Activated CD4-positive, alpha-beta T cell treated with anti-CD3 and anti-CD28 coated beads, Interleukin-2, amount 10 ng/mL, durations not matched to agents 24 days and 14 days (primary cell): ENCODE measurements at regions not wholly inside any gene's neighbourhood (a gene's known extent, or its start where the extent isn't known, plus 50 kb on each side); places are given as distances from the start of the nearest gene placed in this dataset.

Experiments
- DNase-seq: peaks from one replicate; pipeline ENCODE4 v3.0.0; 2022
- H3K27ac Mint-ChIP-seq: one replicate; pipeline ENCODE4 v1.8.0; 2022; ENCODE audit warnings: mild to moderate bottlenecking, mixed read lengths
- H3K27me3 Mint-ChIP-seq: one replicate; pipeline ENCODE4 v1.8.0; 2022; ENCODE audit warnings: mixed read lengths
- H3K36me3 Mint-ChIP-seq: one replicate; pipeline ENCODE4 v1.8.0; 2022; ENCODE audit warnings: low read depth, mild to moderate bottlenecking, mixed read lengths
- H3K4me1 Mint-ChIP-seq: one replicate; pipeline ENCODE4 v1.8.0; 2021; ENCODE audit warnings: mixed read lengths
- H3K4me3 Mint-ChIP-seq: one replicate; pipeline ENCODE4 v1.8.0; 2022; ENCODE audit warnings: mild to moderate bottlenecking, moderate library complexity, mixed read lengths
- H3K9me3 Mint-ChIP-seq: one replicate; pipeline ENCODE4 v1.8.0; 2021; ENCODE audit warnings: mixed read lengths
- intact Hi-C: fragments of 100-400 bp; cut with micrococcal nuclease; formaldehyde crosslinking; loops from one replicate; pipeline ENCODE4 v1.15.1; 2023

DNA sequence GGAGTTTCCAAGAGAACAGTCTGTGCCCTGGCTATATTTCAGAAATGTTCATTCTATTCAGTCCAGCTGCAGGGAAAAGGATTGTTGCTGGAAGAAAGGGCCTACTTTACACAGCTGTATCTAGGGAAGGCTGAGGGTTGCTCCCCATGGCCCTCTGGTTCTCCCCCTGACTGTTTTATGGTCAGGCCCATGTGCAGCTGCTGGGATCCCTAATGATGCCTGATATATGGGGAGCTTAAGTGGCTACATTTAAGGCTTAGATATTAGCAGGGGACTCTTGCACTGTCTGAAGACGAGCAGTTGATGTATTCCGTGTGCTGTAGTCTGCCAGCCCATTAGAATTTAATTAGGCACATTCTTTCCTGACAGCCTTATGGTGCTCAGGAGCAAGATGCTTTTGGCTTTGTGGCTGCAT is 72.0 kb downstream of the FAM43A start:
- intact Hi-C loops, result no loop called here
- Mint-ChIP-seq H3K36me3 (no peaks in the 10 kb centered on the region), H3K27me3 (peaks cover 5% of the 10 kb centered on the region), H3K4me3 (no peak overlapping the region), H3K4me1 (no peaks in the 10 kb centered on the region), H3K27ac (no peak overlapping the region), H3K9me3 (no peaks in the 10 kb centered on the region)
- DNase-seq, result no peak

GRCh38 chr3:194758716-194759115 is 73.0 kb downstream of the FAM43A start:
- Mint-ChIP-seq H3K36me3 (no peaks in the 10 kb centered on the region), H3K4me1 (no peaks in the 10 kb centered on the region), H3K9me3 (no peaks in the 10 kb centered on the region), H3K4me3 (no peak overlapping the region), H3K27me3 (peaks cover 5% of the 10 kb centered on the region), H3K27ac (no peak overlapping the region)
- no peak for DNase-seq
- intact Hi-C loops, result no loop called here

DNA sequence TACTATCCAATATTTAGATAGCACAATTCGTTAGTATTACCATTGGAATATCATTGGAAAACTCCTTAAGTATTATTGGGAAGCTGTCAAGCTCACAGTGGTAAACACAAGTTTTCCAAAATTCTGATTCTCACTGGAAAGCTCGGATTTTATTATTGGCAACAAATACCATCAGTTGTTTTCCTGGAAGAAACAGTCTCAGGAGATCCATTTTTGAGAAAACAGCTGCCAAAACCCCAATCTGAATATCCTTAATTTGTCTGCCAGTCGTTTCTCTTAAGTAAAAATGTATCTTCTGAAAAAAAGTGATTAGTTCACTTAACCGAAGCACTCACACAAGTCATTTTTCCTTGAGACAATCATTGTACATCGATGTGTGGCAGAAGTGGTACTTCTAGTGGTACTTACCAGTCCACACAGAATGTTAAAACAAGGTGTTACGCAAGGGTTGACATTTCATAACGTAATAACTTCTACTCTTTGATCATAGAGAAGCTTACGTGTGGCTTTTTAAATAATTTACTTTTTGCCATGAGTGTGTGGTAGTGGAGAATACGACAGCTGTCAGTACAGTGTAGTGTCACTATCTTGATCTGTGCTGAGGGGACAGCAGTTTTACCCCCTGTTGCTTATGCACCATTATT is 74.9 kb downstream of the FAM43A start:
- Mint-ChIP-seq H3K4me1 (no peaks in the 10 kb centered on the region), H3K27me3 (peaks cover 10% of the 10 kb centered on the region), H3K9me3 (no peaks in the 10 kb centered on the region), H3K36me3 (no peaks in the 10 kb centered on the region), H3K27ac (no peak overlapping the region), H3K4me3 (no peak overlapping the region)
- no peak for DNase-seq
- intact Hi-C loops, result loop anchor here (10.0 kb wide), 2 partner anchors 626 to 684 kb away; partner anchors contain the start of genes ACAP2 and HES1

- H3K4me3 Mint-ChIP-seq, result no peak overlapping the region
- peaks cover 12% of the 10 kb centered on the region for H3K27me3 Mint-ChIP-seq
- DNase-seq, result no peak
- no peak overlapping the region for H3K27ac Mint-ChIP-seq
- intact Hi-C loops, result loop anchor here (10.0 kb wide), 2 partner anchors 627 to 683 kb away; partner anchors contain the start of genes ACAP2 and HES1
- H3K9me3 Mint-ChIP-seq, result no peaks in the 10 kb centered on the region
- H3K4me1 Mint-ChIP-seq, result no peaks in the 10 kb centered on the region
- H3K36me3 Mint-ChIP-seq, result no peaks in the 10 kb centered on the region
Observed at GRCh38 chr3:194761384-194761783, 75.7 kb downstream of the FAM43A start.

- Mint-ChIP-seq H3K27me3 (peaks cover 21% of the 10 kb centered on the region), H3K4me1 (peaks cover 10% of the 10 kb centered on the region), H3K9me3 (no peaks in the 10 kb centered on the region), H3K27ac (no peak overlapping the region), H3K36me3 (no peaks in the 10 kb centered on the region), H3K4me3 (no peak overlapping the region)
- intact Hi-C loops, result loop anchor here (10.0 kb wide), 2 partner anchors 632 to 678 kb away; partner anchors contain the start of genes ACAP2 and HES1
- no peak for DNase-seq
Observed at GRCh38 chr3:194766845-194767244, 81.2 kb downstream of the FAM43A start.

- Mint-ChIP-seq H3K4me1 (peaks cover 10% of the 10 kb centered on the region), H3K9me3 (no peaks in the 10 kb centered on the region), H3K4me3 (no peak overlapping the region), H3K27ac (no peak overlapping the region), H3K36me3 (no peaks in the 10 kb centered on the region), H3K27me3 (peaks cover 22% of the 10 kb centered on the region)
- intact Hi-C loops, result loop anchor here (10.0 kb wide), 2 partner anchors 633 to 677 kb away; partner anchors contain the start of genes ACAP2 and HES1
- DNase-seq, result no peak
Observed at GRCh38 chr3:194767446-194768207, 81.9 kb downstream of the FAM43A start.

- DNase-seq, result peak; percentile 61
- H3K4me3 Mint-ChIP-seq, result peak overlapping the region; percentile 80
- intact Hi-C loops, result loop anchor here (10.0 kb wide), 2 partner anchors 634 to 676 kb away; partner anchors contain the start of genes ACAP2 and HES1
- H3K4me1 Mint-ChIP-seq, result peaks cover 10% of the 10 kb centered on the region
- H3K9me3 Mint-ChIP-seq, result no peaks in the 10 kb centered on the region
- peak overlapping the region; percentile 12 for H3K27ac Mint-ChIP-seq
- H3K27me3 Mint-ChIP-seq, result peaks cover 28% of the 10 kb centered on the region
- no peaks in the 10 kb centered on the region for H3K36me3 Mint-ChIP-seq
Observed at GRCh38 chr3:194768586-194768985, 82.9 kb downstream of the FAM43A start.

- peak overlapping the region; percentile 83 for H3K27ac Mint-ChIP-seq
- peaks cover 10% of the 10 kb centered on the region for H3K4me1 Mint-ChIP-seq
- intact Hi-C loops, result loop anchor here (1.0 to 10.0 kb wide), 5 partner anchors 84 to 676 kb away; partner anchors contain the start of genes ACAP2, ATP13A3, FAM43A and HES1
- DNase-seq, result peak; percentile 96
- H3K36me3 Mint-ChIP-seq, result no peaks in the 10 kb centered on the region
- peak overlapping the region; percentile 80 for H3K4me3 Mint-ChIP-seq
- no peaks in the 10 kb centered on the region for H3K9me3 Mint-ChIP-seq
- H3K27me3 Mint-ChIP-seq, result peaks cover 31% of the 10 kb centered on the region
Observed at GRCh38 chr3:194769020-194769643, 83.4 kb downstream of the FAM43A start.

GRCh38 chr3:194772241-194773000 is 86.7 kb downstream of the FAM43A start:
- Mint-ChIP-seq H3K9me3 (no peaks in the 10 kb centered on the region), H3K4me1 (peaks cover 10% of the 10 kb centered on the region), H3K27me3 (peaks cover 28% of the 10 kb centered on the region), H3K27ac (no peak overlapping the region), H3K36me3 (no peaks in the 10 kb centered on the region), H3K4me3 (no peak overlapping the region)
- intact Hi-C loops, result no loop called here
- no peak for DNase-seq

DNA sequence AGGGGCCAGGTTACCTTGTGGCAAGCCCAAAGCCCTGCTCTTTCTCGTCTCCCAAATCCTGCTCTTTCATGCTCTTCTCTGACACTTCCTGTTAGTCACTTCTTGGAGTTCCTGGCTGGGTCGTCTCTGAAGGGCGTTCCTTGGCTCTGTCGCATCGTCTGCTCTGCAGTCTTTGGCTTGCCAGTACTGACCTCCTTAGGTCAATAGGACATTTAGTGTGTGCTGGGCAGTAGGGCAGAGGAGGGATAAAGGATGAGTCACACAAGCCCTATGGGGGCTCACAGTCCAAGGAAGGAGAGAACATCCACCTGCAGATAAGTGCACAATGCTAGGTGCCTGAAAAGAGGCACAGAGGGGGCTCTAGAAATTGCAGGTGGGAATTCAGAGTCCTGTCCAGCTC is 87.5 kb downstream of the FAM43A start:
- H3K9me3 Mint-ChIP-seq, result no peaks in the 10 kb centered on the region
- H3K36me3 Mint-ChIP-seq, result no peaks in the 10 kb centered on the region
- H3K4me3 Mint-ChIP-seq, result no peak overlapping the region
- no peak for DNase-seq
- intact Hi-C loops, result no loop called here
- peaks cover 30% of the 10 kb centered on the region for H3K27me3 Mint-ChIP-seq
- no peak overlapping the region for H3K27ac Mint-ChIP-seq
- peaks cover 8% of the 10 kb centered on the region for H3K4me1 Mint-ChIP-seq

GRCh38 chr3:194773771-194774455 is 88.2 kb downstream of the FAM43A start:
- Mint-ChIP-seq H3K4me1 (peaks cover 5% of the 10 kb centered on the region), H3K27me3 (peaks cover 34% of the 10 kb centered on the region), H3K27ac (no peak overlapping the region), H3K36me3 (no peaks in the 10 kb centered on the region), H3K9me3 (no peaks in the 10 kb centered on the region), H3K4me3 (no peak overlapping the region)
- no peak for DNase-seq
- intact Hi-C loops, result no loop called here

DNA sequence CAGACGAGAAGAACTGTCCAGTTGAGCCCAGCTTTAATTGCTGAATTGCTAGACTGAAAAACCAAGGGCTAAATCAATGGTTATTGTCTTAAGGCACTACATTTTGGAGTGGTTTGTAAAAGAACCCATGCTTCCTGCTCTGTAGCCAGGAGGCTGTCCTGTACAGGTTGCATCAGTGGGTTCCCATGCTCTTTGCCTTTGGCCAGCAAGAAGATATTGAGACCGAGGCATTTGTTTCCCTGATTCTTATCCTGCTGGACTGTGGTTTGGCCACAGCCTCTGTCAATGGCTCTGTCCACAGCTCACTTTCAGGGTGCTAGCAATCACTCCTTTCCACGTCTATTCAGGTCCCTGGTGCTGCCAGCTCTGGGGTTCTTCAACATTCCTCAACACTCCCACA is 89.6 kb downstream of the FAM43A start:
- Mint-ChIP-seq H3K27ac (no peak overlapping the region), H3K36me3 (no peaks in the 10 kb centered on the region), H3K9me3 (no peaks in the 10 kb centered on the region), H3K4me1 (no peaks in the 10 kb centered on the region), H3K4me3 (no peak overlapping the region), H3K27me3 (peaks cover 36% of the 10 kb centered on the region)
- intact Hi-C loops, result no loop called here
- DNase-seq, result no peak

DNA sequence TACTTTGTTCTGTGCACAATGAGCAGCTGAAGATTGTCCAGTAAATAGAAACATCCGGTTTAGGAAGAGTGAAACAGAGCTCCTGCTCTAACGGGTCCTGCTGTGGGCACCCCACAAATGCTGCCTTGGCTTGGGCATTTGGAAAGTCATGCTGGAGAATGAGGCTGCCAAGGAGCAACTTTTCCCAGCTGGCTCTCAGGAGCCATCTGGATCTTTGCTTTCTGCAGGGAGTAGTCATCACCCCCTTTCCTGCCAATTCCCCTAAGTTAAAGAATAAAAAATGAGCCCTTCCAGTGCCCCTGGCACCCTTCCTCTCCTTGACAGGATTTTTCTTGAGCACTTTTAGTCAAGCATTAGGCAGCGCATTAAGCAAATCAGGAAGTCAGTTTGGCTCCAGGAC is 90.0 kb downstream of the FAM43A start:
- no peaks in the 10 kb centered on the region for H3K36me3 Mint-ChIP-seq
- no peak overlapping the region for H3K4me3 Mint-ChIP-seq
- no peaks in the 10 kb centered on the region for H3K4me1 Mint-ChIP-seq
- peaks cover 34% of the 10 kb centered on the region for H3K27me3 Mint-ChIP-seq
- intact Hi-C loops, result no loop called here
- no peaks in the 10 kb centered on the region for H3K9me3 Mint-ChIP-seq
- no peak overlapping the region for H3K27ac Mint-ChIP-seq
- no peak for DNase-seq
